ENCODE measurements at regions not wholly inside any gene's neighbourhood (a gene's known extent, or its start where the extent isn't known, plus 50 kb on each side); places are given as distances from the start of the nearest gene placed in this dataset.

DNA sequence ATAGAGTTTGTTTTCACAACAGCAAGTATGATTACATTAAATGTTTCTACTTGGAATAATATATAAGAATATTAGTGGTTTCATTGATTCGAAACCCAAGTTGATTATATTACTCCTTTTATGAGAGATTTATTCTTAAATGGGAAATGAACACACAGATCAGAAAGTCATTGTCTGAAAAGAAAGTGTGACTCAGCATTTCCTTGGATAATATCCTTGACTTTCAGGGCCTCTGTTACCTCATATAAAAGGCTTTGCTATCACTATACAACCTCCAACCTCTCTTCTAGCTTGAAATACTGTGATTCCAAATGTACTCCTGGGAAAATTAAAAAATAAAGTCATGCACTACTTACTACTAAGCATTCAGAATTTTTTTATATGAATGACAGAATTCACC lies 295.3 kb upstream of the LYPLAL1 start:
- TF ChIP-seq, protein P1, sequence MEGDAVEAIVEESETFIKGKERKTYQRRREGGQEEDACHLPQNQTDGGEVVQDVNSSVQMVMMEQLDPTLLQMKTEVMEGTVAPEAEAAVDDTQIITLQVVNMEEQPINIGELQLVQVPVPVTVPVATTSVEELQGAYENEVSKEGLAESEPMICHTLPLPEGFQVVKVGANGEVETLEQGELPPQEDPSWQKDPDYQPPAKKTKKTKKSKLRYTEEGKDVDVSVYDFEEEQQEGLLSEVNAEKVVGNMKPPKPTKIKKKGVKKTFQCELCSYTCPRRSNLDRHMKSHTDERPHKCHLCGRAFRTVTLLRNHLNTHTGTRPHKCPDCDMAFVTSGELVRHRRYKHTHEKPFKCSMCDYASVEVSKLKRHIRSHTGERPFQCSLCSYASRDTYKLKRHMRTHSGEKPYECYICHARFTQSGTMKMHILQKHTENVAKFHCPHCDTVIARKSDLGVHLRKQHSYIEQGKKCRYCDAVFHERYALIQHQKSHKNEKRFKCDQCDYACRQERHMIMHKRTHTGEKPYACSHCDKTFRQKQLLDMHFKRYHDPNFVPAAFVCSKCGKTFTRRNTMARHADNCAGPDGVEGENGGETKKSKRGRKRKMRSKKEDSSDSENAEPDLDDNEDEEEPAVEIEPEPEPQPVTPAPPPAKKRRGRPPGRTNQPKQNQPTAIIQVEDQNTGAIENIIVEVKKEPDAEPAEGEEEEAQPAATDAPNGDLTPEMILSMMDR (IDR thresholded peaks at IDR 0.05; ENCODE audit: low read depth, low read length) = no peak
- TF ChIP-seq MYC (IDR thresholded peaks at IDR 0.05; ENCODE audit: low read depth, low read length) = no peak
- TF ChIP-seq, protein P2, sequence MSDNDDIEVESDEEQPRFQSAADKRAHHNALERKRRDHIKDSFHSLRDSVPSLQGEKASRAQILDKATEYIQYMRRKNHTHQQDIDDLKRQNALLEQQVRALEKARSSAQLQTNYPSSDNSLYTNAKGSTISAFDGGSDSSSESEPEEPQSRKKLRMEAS (IDR thresholded peaks at IDR 0.05; ENCODE audit: low read depth, low read length) = no peak

All from NB4 (cell line).